ENCODE measurements at regions not wholly inside any gene's neighbourhood (a gene's known extent, or its start where the extent isn't known, plus 50 kb on each side); places are given as distances from the start of the nearest gene placed in this dataset.

DNA sequence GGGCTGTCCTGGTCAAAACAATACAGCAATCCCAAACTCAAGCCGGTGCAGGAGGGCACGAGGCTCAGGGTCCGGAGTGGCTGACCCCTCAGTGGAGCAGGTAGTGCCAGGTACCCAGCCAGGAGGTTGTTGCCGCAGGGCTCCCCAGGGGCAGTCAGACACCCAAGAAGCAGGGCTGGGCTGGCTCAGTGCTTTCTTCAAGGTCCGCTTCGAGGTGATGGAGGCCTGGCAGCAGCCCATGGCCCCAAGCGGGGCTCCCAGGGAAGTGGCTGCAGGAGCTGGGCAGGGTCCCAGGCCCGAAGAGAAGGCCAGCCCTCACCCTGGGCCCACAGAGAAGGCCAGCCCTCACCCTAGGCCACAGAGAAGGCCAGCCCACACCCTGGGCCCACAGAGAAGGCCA lies 55.3 kb upstream of the COPS8 start:
- no peak for DNase-seq (ENCODE audit: low read depth in 2 of 2)

DNA sequence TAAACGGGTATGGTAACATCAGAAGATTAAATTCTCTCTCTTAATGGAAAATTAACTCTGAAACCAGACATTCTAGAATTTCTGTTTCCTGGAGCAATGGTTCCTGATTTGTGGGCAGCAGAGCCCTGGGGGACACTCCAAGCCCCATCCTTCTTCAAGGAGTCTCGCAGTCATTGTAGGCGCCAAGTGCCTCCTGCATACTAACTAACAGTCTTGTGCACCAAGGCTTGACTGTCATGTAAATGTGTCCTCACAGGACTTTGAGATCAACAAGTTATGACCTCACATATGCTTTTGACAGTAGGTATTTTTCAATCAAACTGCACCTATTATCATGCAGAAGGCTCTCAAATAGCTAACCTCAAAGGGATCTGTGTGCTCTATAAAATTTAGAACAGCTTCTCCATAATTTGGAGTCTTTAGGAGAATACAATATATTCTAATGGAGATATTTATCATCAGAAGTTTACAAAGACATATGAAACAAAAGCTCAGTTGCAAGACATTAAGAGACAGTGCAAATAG lies 52.1 kb upstream of the COPS8 start:
- no peak for DNase-seq (ENCODE audit: low read depth in 2 of 2)

DNA sequence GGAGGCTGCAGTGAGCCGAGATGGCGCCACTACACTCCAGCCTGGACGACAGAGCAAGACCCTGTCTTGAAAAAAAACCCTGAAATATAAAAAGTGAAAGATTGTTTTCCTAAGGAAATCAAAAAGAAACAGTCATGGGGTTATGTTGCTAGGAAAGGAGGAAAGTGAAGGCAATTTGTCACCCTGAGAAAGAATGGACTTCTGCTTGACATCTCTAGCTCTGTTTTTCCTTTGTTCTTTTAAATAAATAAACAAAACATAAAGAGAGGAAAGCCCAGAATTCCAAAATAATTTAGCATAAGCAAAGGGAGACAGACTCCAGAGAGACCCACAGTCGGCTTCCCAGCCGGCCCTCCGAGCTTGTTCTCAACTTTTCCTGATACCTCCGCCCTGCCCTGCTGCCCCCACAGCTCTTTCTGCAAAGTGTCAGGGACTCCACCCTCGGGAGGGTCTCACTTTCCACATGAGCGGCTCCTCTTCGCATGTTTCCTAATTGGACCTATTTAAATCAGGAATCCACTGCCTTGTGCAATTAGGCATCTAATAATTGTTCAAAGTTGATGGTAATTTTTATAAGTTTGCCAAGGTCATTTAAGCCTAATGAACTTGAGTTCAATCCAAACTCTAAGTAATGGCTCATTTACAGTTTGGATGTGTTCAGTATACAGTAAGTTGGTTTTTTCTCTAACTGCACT lies 49.8 kb upstream of the COPS8 start:
- DNase-seq (ENCODE audit: low read depth in 2 of 2): no peak

Data from fibroblast of skin of left quadriceps (primary cell).